SK-N-SH treated with all-trans-retinoic acid at 6 μM for 48 hours (cell line): ENCODE measurements at regions not wholly inside any gene's neighbourhood (a gene's known extent, or its start where the extent isn't known, plus 50 kb on each side); places are given as distances from the start of the nearest gene placed in this dataset.

Experiments
- ATAC-seq: fragments of 200-7000 bp; cut with Tn5 transposase; 3 replicates; pipeline ENCODE4 v1.9.1; 2020; ENCODE audit warnings: mild to moderate bottlenecking, moderate library complexity
- ARNTL ChIP-seq: fragments of 450-650 bp; formaldehyde crosslinking; IDR thresholded peaks from 2 replicates; pipeline ENCODE4 v1.5.0; 2020; ENCODE audit warnings: low read depth, mild to moderate bottlenecking, moderate library complexity, borderline replicate concordance
- BACH2 ChIP-seq: fragments of 250-450 bp; sonication (Bioruptor Pico); IDR thresholded peaks from 2 replicates; pipeline ENCODE4 v1.9.0; 2021; ENCODE audit warnings: mild to moderate bottlenecking, borderline replicate concordance
- CSDC2 ChIP-seq: fragments of 250-450 bp; sonication (Bioruptor Pico); IDR thresholded peaks from 2 replicates; pipeline ENCODE4 v1.5.0; 2020; ENCODE audit warnings: mild to moderate bottlenecking, moderate library complexity
- CSRNP3 ChIP-seq: fragments of 250-450 bp; sonication (Bioruptor Pico); IDR thresholded peaks from 2 replicates; pipeline ENCODE4 v1.5.1; 2021; ENCODE audit warnings: mild to moderate bottlenecking, moderate library complexity
- GLIS3 ChIP-seq: fragments of 250-450 bp; sonication (Bioruptor Pico); IDR thresholded peaks from 2 replicates; pipeline ENCODE4 v1.5.0; 2020; ENCODE audit warnings: mild to moderate bottlenecking, moderate library complexity
- ISL1 ChIP-seq: fragments of 250-450 bp; sonication (Bioruptor Pico); IDR thresholded peaks from 2 replicates; pipeline ENCODE4 v2.1.2; 2022; ENCODE audit warnings: mild to moderate bottlenecking, moderate library complexity
- OSR1 ChIP-seq: fragments of 250-450 bp; sonication (Bioruptor Pico); IDR thresholded peaks from 2 replicates; pipeline ENCODE4 v1.8.0; 2022; ENCODE audit warnings: moderate library complexity, mild to moderate bottlenecking, inconsistent platforms
- PATZ1 ChIP-seq: fragments of 250-450 bp; sonication (Bioruptor Pico); IDR thresholded peaks from 2 replicates; pipeline ENCODE4 v1.8.0; 2020; ENCODE audit warnings: mild to moderate bottlenecking, moderate library complexity, borderline replicate concordance
- POU6F1 ChIP-seq: fragments of 250-450 bp; sonication (Bioruptor Pico); IDR thresholded peaks from 2 replicates; pipeline ENCODE4 v1.8.0; 2021; ENCODE audit warnings: low read depth, mild to moderate bottlenecking, moderate library complexity, borderline replicate concordance
- PPARA ChIP-seq: fragments of 250-450 bp; sonication (Bioruptor Pico); IDR thresholded peaks from 2 replicates; pipeline ENCODE4 v1.5.0; 2020; ENCODE audit warnings: mild to moderate bottlenecking, borderline replicate concordance
- RARB ChIP-seq: fragments of 250-450 bp; sonication (Bioruptor Pico); IDR thresholded peaks from 2 replicates; pipeline ENCODE4 v1.8.0; 2021; ENCODE audit warnings: mild to moderate bottlenecking, moderate library complexity
- SNAI2 ChIP-seq: fragments of 250-450 bp; sonication (Bioruptor Pico); IDR thresholded peaks from 2 replicates; pipeline ENCODE4 v1.5.0; 2020; ENCODE audit warnings: mild to moderate bottlenecking, moderate library complexity
- TCF4 ChIP-seq: fragments of 250-450 bp; sonication (Bioruptor Pico); IDR thresholded peaks from 2 replicates; pipeline ENCODE4 v1.8.0; 2021; ENCODE audit warnings: mild to moderate bottlenecking, moderate library complexity, borderline replicate concordance
- TSHZ2 ChIP-seq: fragments of 250-450 bp; sonication (Bioruptor Pico); IDR thresholded peaks from 2 replicates; pipeline ENCODE4 v1.5.0; 2020; ENCODE audit warnings: mild to moderate bottlenecking, moderate library complexity
- ZC3H10 ChIP-seq: fragments of 250-450 bp; sonication (Bioruptor Pico); IDR thresholded peaks from 2 replicates; pipeline ENCODE4 v1.5.1; 2021; ENCODE audit warnings: mild to moderate bottlenecking, moderate library complexity
- ZFP3 ChIP-seq: fragments of 250-450 bp; sonication (Bioruptor Pico); IDR thresholded peaks from 2 replicates; pipeline ENCODE4 v1.5.0; 2020; ENCODE audit warnings: mild to moderate bottlenecking, moderate library complexity
- ZFP30 ChIP-seq: fragments of 450-650 bp; formaldehyde crosslinking; IDR thresholded peaks from 2 replicates; pipeline ENCODE4 v1.5.0; 2022; ENCODE audit warnings: mild to moderate bottlenecking, moderate library complexity
- ZNF565 ChIP-seq: fragments of 450-650 bp; formaldehyde crosslinking; conservative IDR thresholded peaks from 2 replicates; pipeline ENCODE4 v1.5.0; 2020; ENCODE audit warnings: low read depth, mild to moderate bottlenecking, moderate library complexity
- ZNF8 ChIP-seq: fragments of 450-650 bp; formaldehyde crosslinking; IDR thresholded peaks from 2 replicates; pipeline ENCODE4 v1.5.0; 2020; ENCODE audit warnings: mild to moderate bottlenecking, moderate library complexity
- TF ChIP-seq, protein P1 (sequence below): fragments of 250-450 bp; sonication (Bioruptor Pico); IDR thresholded peaks from 2 replicates; pipeline ENCODE4 v1.5.1; 2020; ENCODE audit warnings: low read depth, mild to moderate bottlenecking, moderate library complexity

GRCh38 chr16:23013484-23013883 lies 135.8 kb downstream of the USP31 start:
- no peak for TF ChIP-seq SNAI2 (CRISPR knock-in tag)
- no peak for TF ChIP-seq ZFP30 (CRISPR knock-in tag)
- no peak for TF ChIP-seq CSDC2
- no peak for TF ChIP-seq OSR1 (CRISPR knock-in tag)
- TF ChIP-seq PPARA (CRISPR knock-in tag) = no peak
- TF ChIP-seq PATZ1 (CRISPR knock-in tag) = no peak
- TF ChIP-seq BACH2 (CRISPR knock-in tag) = no peak
- TF ChIP-seq ISL1 (CRISPR knock-in tag) = no peak
- no peak for TF ChIP-seq ZNF565
- no peak for TF ChIP-seq RARB (CRISPR knock-in tag)
- no peak for TF ChIP-seq GLIS3
- no peak for TF ChIP-seq POU6F1 (CRISPR knock-in tag)
- TF ChIP-seq, protein P1, sequence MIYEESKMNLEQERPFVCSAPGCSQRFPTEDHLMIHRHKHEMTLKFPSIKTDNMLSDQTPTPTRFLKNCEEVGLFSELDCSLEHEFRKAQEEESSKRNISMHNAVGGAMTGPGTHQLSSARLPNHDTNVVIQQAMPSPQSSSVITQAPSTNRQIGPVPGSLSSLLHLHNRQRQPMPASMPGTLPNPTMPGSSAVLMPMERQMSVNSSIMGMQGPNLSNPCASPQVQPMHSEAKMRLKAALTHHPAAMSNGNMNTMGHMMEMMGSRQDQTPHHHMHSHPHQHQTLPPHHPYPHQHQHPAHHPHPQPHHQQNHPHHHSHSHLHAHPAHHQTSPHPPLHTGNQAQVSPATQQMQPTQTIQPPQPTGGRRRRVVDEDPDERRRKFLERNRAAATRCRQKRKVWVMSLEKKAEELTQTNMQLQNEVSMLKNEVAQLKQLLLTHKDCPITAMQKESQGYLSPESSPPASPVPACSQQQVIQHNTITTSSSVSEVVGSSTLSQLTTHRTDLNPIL (CRISPR knock-in tag) = no peak
- TF ChIP-seq ZC3H10 (CRISPR knock-in tag) = no peak
- TF ChIP-seq ZFP3 (CRISPR knock-in tag) = no peak
- TF ChIP-seq ZNF8 (CRISPR knock-in tag) = no peak
- TF ChIP-seq CSRNP3 (CRISPR knock-in tag) = no peak

GRCh38 chr16:23009075-23009474 lies 140.2 kb downstream of the USP31 start:
- TF ChIP-seq ZNF8 (CRISPR knock-in tag) (no peak), PATZ1 (CRISPR knock-in tag) (no peak), ZFP30 (CRISPR knock-in tag) (no peak), TSHZ2 (no peak), PPARA (CRISPR knock-in tag) (no peak), ZC3H10 (CRISPR knock-in tag) (no peak), CSRNP3 (CRISPR knock-in tag) (no peak), BACH2 (CRISPR knock-in tag) (no peak), GLIS3 (no peak), SNAI2 (CRISPR knock-in tag) (no peak), ZNF565 (no peak), TCF4 (no peak), ISL1 (CRISPR knock-in tag) (no peak), OSR1 (CRISPR knock-in tag) (no peak), RARB (CRISPR knock-in tag) (no peak), ZFP3 (CRISPR knock-in tag) (no peak), CSDC2 (no peak), ARNTL (CRISPR knock-in tag) (no peak)
- no peak for ATAC-seq

More at GRCh38 chr16:23013484-23013883, 135.8 kb downstream of the USP31 start:
- ATAC-seq = no peak
